D721Med (cell line): ENCODE measurements at regions not wholly inside any gene's neighbourhood (a gene's known extent, or its start where the extent isn't known, plus 50 kb on each side); places are given as distances from the start of the nearest gene placed in this dataset.

Source experiments
- DNase-seq: peaks from one replicate; pipeline ENCODE4 v3.0.0; 2011; ENCODE audit warnings: low spot score; ENCODE audit not compliant: insufficient read length
- FAIRE-seq: peaks from 2 replicates; lab custom pipeline; 2011; peaks lifted over from hg19 to GRCh38; lab: Jason Lieb, UNC
- TF ChIP-seq, protein P1 (sequence below): IDR thresholded peaks from 2 replicates; pipeline ENCODE4 v1.5.1; 2012; ENCODE audit warnings: mild to moderate bottlenecking, control low read depth; ENCODE audit not compliant: insufficient read depth; ENCODE audit errors: missing control alignments

DNA sequence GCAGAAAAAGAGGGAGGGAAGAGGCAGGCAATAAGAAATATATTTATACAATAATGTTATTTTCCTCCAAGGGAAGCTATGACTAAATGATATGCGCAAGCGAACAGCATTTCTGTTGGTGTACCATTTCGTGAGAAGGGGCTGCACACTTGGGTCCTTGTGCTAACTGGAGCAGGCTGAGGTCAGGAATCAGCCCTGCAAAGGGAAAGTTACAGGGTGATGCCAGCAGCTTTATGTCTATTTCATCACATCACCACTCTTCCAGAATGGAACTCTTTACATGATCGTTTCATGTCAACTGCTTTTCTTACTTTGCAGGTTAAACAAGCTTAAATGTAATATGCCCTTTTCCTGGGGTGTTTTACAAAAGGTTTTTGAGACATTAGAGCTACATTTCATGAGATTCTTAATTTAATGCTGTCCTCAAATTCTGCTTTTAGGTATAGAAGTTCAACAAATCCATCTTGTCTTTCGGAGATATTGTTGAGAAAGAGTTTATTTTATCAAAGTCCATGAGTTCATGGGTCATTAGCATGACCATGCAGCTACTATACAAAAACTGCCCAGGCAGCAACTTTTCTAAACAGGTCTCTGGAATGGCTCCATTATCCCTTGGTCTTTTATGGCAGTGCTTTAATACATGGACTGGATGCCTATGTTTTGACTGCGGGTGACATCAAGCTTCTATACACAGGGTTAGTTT, 443.8 kb downstream of the TENT5A start:
- DNase-seq, result no peak
- TF ChIP-seq, protein P1, sequence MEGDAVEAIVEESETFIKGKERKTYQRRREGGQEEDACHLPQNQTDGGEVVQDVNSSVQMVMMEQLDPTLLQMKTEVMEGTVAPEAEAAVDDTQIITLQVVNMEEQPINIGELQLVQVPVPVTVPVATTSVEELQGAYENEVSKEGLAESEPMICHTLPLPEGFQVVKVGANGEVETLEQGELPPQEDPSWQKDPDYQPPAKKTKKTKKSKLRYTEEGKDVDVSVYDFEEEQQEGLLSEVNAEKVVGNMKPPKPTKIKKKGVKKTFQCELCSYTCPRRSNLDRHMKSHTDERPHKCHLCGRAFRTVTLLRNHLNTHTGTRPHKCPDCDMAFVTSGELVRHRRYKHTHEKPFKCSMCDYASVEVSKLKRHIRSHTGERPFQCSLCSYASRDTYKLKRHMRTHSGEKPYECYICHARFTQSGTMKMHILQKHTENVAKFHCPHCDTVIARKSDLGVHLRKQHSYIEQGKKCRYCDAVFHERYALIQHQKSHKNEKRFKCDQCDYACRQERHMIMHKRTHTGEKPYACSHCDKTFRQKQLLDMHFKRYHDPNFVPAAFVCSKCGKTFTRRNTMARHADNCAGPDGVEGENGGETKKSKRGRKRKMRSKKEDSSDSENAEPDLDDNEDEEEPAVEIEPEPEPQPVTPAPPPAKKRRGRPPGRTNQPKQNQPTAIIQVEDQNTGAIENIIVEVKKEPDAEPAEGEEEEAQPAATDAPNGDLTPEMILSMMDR, result no peak
- no peak for FAIRE-seq

DNA sequence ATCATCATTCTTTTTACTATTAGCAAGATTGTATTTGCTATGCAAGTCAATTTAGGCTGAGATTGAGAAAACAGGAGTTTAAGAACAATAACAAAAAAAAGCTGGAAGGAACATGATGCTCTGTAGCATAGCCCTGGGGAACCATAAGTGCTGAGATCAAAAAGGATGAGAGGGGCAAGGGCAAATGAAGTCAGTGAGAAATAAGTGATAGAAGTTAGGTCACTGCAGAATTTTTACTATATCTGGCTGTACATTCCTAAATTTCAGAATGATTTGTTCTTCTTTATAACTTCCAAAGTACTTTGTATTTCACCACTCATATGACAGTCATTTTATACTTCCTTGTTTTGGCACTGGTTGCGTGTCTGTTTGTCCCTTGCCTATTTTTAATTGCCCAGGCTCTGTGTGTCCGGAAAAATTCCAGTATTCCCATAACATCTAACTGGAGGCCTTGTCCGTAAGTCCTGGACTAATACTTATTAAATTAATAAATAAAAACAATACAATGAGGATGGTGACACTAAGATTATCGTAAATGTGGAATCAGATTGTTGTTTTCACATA, 444.7 kb downstream of the TENT5A start:
- TF ChIP-seq, protein P1, result no peak
- FAIRE-seq, result no peak
- no peak for DNase-seq

DNA sequence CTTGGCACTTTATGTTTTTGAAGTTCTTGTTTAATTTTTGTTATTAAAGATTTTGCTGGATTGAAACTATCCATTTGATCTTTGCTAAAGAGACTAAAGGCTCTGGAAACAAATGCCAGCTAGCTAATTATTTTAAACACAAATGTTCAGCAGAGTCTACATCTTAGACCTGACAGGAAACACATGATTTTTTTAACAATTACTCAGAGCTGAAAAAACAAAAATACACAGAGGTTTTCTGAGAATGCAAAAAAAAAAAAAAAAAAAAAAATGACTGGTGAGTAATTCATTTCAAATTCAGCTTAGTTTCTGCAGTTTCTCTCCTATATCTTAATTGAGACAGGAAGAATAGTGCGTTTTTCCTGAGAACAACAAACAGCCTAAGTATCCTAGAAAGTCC, 448.0 kb downstream of the TENT5A start:
- TF ChIP-seq, protein P1, result no peak
- no peak for FAIRE-seq
- no peak for DNase-seq

DNA sequence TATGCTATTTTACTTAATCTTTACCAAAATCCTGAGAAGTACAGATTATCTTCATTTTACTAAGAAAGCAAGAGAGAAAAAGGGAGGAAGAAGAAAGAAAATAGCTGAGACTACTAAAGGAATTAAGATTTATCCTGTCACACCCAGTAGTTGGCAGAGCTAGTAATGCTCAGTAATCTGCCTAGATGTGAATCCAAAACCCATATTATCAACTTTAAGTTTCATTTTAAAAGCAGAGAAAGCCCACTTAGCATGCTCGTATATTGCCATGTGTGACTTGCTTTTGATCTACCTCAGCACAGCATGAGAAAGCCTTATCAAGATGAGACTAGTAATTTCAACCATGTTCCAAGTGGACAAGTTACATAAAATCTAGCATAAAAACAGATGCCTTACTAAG, 451.5 kb downstream of the TENT5A start:
- TF ChIP-seq, protein P1, result no peak
- FAIRE-seq, result no peak
- no peak for DNase-seq

DNA sequence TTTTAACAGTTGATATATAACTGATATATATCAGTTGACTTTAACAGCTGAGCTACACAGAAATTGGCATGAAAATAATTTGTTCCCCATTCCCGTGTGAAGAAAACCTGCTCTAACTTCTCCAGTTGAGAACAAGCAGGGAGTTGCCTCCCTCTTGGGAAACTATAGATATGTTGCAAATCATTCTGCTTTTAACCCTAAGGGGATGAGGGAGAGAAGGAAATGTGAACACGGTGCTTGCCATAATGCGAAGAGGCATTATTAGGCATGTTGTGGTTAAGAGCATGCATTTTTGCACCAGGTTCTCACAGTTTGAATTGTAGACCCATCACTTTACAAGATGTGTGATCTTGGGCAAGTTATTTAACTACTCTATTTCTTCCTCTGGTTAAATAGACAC, 453.7 kb downstream of the TENT5A start:
- FAIRE-seq (no peak), DNase-seq (no peak)
- TF ChIP-seq, protein P1, result no peak

DNA sequence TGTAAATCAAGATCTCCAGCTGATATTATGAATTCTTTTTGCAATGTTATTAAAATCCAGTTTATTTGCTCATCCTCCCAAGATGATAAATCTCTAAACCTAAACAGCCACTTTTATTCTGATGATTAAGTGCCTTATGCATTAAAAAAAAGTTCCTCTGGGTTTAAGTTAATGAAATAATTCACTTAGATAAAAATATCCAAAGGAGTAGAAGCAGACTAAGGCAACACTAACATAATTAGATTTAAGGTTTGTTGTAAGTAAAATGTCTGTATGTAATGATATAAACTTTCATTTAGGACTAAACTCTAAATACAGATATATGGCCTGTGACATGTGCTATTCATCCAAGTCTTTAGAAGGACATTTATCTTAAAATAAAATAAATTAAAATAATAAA, 457.2 kb downstream of the TENT5A start:
- no peak for FAIRE-seq
- no peak for DNase-seq
- TF ChIP-seq, protein P1, result no peak

DNA sequence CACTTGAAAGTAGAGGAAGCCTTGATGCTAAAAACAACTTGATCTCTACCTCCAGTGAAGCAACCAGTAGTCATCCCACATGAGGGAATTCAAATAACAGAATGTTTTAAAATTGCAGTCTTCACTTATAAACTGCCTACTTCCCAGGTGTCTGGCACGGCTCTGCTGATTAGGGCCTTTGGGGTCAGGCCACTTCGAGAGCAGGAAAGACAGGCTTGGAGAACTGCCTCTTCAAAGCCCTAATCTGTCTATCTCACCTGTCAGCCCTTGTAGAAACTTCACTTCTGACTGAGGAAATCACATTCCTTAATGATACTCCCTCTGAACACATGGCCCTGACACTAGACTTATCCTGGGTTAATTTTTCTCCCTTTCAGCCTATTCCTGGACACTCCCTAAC, 458.6 kb downstream of the TENT5A start:
- DNase-seq (no peak), FAIRE-seq (no peak)
- TF ChIP-seq, protein P1, result no peak
